PFSK-1 (cell line): ENCODE measurements at regions not wholly inside any gene's neighbourhood (a gene's known extent, or its start where the extent isn't known, plus 50 kb on each side); places are given as distances from the start of the nearest gene placed in this dataset.

ENCODE experiments used
- SIN3A ChIP-seq: IDR thresholded peaks from 2 replicates; pipeline ENCODE4 v1.6.1; 2012; ENCODE audit warnings: mild to moderate bottlenecking, low read length, moderate library complexity, borderline replicate concordance; ENCODE audit not compliant: insufficient read depth
- TAF1 ChIP-seq: IDR thresholded peaks from 2 replicates; pipeline ENCODE4 v1.6.1; 2012; ENCODE audit warnings: low read length, control low read depth, borderline replicate concordance; ENCODE audit not compliant: insufficient read depth

- TF ChIP-seq SIN3A (no peak), TAF1 (no peak)
Measured at GRCh38 chr13:103996733-103997132, 930.5 kb upstream of the SLC10A2 start.
